HG03280 (cell line): ENCODE measurements at regions not wholly inside any gene's neighbourhood (a gene's known extent, or its start where the extent isn't known, plus 50 kb on each side); places are given as distances from the start of the nearest gene placed in this dataset.

Source experiments
- ATAC-seq: cut with Tn5 transposase; IDR thresholded peaks from one replicate; pipeline ENCODE4 v1.9.1; 2021; ENCODE audit warnings: mild to moderate bottlenecking, moderate library complexity; ENCODE audit not compliant: unreplicated experiment

DNA sequence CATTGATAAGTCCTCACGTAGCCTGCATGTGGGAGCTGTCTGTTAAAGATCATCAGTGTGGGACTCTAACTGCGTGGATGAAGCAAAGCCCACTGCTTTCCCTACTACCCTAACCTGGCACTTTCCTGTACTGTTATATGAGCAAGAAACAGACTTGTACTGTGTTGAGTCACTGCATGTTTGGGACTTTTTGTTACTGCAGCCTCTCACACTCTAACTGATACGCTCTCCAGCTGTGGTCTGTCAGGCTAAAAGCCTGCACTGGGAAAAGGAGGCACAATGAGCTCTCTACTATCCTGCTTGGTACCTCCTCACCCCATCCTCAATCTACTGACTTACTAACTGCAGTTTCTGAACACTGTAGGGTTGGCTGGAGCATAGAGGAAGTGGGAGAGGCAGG lies 93.7 kb upstream of the PLET1 start:
- no peak for ATAC-seq

DNA sequence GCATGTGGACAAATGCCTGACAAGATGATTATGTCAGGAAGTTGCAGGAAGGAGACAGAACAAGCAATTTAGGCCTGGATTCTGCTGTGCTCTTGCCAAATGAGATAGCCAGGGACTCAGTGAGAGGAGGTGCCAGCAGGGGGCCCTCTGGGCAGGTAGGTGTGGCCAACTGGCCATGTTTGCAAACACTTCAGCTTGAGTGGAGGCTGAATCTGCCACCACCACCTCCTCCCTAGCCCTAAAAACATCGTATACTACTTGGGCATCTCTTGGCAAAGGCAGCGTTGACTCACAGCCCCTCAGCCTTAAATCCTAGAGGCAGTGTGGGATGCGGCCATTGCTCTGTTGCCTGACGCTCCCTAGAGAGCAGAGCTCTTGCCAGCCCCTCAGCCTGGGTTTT lies 95.1 kb upstream of the PLET1 start:
- ATAC-seq = no peak

DNA sequence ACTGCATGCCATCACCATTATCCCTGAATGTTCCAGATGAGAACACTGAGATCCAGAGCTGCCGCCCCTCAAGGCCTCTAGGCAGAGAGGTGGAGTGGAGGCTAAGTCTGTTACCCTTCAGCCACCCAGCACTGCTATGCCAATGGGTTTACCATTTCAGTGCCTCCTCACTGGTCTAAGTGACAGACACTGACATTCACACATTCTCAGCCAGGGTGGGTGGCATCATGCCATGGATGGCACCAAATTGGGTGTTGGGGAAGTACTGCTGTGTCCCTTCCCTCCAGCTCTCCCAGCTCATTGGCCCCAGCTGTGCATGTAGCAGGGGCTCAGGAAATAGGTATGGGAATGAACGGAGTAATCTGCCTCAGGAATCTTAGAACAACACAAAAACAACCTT lies 96.8 kb upstream of the PLET1 start:
- ATAC-seq = no peak

DNA sequence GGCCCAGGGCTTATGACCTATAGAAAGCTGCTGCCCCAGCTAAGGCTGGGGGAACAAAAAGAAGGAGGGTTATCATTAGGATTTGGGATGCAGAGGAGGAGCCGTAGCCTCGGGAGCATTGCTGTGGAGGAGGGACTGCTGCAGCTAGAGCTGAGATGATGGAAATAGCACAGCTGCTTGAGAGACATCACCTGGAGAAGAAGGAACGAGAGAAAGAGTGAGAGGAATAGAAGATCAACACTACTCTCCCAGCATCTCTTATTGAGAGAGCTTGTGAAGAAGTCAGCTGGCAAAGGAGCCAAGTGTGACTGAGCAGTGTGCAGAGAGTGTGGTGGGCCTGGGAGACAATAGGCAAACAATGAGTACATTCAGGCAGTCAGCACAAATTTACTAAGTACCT lies 100.7 kb upstream of the PLET1 start:
- ATAC-seq = no peak

DNA sequence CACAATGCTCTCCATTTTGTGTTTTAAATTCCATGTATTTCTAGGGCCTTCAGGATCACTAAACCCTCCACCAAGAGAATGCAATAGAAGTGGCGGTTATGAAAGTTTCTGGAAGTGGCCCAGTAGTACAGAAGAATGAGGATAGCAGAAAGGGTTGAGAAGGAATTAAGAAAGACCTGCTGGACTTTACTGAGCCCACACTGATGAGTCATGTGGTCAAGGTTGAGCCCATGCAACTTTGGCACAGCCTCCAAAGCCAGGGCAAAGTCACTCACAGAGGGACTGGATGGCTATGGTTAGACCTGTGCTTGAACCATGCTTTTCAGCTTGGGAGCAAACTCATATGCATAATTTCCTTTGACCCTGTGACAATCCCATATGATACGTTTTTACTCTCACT lies 102.9 kb upstream of the PLET1 start:
- ATAC-seq = no peak

DNA sequence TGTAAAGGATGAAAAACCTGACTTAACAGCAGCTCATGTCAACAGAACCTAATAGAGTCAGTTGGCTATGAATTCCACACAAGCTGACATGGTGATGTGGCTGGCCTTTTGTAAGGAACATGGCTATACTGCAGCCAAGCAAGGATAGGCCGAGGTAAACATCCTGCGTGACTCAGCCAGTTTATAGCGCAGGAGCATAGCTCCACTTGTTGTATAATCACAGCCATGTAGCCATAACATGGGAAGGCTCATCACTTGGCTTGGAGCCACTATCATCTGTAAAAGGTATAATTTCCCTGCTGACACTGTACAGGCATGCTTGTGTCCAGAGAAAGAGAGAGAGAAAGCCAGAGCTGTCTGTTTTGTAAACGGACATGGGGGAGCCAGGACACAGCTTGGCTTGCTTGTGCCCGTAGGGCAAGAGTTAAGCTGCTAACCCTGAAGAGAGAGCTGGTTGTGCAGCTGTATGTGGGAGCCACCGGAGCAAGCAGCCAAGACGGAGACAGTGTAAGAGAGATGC lies 104.4 kb upstream of the PLET1 start:
- ATAC-seq = no peak

DNA sequence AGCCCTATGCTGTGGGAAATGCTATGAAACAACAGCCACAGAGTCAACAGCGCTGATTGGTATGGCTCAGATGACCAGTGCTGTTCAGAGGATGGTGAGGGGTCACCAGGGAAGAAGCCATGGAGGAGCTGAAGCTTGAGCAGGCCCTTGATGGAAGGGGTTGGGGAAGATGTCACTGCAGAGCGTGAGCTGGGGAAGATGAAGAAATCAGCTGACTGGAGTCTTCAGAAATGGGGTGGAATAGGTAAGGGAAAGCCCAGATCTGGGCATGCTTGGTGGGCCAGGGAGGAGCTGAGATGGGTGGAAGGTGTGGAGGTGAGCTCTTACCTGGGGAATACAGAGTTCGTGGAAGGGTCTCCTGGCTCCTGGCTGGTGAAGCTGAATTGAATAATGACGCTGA lies 105.4 kb upstream of the PLET1 start:
- no peak for ATAC-seq

DNA sequence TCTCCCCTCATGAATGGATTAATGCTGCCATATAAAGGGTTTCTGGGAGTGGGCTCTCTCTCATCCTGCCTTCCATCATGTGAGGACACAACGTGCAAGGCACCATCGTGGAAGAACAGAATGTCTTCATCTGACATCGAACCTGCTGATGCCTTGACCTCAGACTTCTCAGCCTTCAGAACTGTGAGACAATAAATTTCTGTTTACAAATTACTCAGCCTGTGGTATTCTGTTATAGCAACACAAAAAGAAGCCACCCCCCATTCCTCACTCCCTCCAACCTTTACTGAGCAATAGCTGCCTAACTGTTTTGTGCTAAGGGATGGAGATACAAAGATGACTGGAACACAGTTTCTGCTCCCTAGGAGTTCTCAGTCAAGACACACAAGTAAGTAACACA lies 106.1 kb upstream of the PLET1 start:
- ATAC-seq = no peak

DNA sequence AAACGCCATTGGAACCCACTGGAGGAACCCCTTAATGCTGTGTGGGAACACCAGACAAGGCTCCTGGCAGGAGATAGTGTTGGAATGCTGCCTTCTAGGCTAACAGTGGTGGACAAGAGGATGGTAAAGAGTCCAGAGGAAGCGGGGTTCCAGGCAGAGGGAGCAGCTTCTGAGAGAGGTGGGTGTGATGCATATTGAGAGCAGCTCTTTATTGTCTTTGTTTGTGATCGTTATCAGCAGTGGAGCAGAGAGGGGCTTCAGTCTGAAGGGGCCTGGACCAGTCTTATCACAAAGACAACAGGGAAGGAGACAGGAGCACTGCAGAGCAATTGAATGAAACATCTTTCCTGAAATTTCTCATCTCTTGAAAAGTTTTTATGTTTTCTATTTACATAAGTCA lies 106.8 kb upstream of the PLET1 start:
- ATAC-seq = no peak

DNA sequence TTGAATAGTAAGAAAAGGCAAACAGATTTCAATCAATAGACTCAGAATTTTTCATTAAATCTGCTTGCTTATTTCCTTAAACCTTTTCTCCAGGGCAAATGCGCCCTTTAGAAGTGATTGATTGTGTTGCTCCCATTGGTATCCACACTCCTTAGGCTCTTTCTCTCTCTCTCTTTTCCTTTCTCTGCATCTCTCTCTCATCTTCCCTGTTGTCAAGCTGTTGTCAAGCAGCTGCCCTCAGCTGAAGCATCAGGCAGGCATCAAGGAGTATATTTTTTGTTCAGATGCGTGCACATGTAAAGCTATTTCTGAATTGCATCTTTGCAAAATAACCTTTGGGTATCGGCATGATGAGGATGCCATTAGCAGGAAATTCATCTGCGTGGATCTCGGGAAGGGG lies 107.2 kb upstream of the PLET1 start:
- ATAC-seq = no peak

DNA sequence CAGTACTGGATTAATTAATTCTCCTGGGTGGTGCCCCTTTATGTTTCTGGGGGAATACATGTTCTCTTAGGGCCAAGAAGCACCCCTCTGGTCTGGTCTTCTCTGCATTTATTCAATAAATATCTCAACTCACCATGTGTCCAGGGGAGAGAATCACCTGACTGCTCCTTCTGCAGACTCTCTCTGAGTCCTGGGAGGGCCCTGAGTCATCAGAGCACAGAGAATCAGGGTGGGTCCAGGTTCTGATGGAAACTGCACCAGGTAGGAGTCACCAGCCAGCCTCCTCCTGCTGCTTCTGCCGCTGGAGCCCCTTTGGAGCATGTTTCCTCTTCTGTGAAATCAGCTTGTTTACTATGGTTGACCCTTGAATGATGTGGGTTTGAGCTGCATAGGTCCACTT lies 107.7 kb upstream of the PLET1 start:
- ATAC-seq = no peak

DNA sequence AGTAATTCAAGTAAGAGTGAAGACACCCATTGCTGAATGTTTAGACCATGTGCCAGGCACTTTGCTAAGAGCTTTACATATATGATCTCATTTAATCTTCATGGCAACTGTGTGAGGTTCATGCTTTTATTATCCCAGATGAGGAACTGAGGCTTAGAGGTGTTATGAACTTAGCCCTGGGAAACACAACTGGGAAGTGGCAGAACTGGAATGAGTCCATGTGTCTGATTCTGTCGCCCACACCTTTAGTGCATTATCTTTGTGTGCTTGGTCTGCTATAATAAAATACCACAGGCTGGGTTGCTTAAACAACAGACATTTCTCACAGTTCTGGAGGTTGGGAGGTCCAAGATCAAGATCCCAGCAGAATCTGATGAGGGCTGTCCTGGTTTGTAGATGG lies 108.7 kb upstream of the PLET1 start:
- ATAC-seq = no peak

DNA sequence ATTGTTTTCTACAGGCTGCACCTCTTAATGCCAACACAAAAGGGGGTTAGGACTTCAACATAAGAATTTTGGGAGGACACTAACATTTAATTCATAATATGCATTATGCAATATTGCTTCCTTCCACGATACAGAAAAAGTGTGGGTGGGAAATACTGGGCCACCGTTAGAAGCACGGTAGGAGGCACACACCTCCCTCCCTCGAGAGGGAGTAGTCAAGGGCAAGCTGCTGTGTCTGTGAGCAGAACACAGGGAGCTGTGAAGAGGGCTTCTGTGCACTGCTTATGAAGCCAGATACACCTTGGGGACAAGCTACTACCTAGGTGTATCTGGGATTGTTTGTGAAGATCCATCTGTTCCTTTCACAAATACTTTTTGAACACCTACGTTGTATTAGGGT lies 109.3 kb upstream of the PLET1 start:
- no peak for ATAC-seq

DNA sequence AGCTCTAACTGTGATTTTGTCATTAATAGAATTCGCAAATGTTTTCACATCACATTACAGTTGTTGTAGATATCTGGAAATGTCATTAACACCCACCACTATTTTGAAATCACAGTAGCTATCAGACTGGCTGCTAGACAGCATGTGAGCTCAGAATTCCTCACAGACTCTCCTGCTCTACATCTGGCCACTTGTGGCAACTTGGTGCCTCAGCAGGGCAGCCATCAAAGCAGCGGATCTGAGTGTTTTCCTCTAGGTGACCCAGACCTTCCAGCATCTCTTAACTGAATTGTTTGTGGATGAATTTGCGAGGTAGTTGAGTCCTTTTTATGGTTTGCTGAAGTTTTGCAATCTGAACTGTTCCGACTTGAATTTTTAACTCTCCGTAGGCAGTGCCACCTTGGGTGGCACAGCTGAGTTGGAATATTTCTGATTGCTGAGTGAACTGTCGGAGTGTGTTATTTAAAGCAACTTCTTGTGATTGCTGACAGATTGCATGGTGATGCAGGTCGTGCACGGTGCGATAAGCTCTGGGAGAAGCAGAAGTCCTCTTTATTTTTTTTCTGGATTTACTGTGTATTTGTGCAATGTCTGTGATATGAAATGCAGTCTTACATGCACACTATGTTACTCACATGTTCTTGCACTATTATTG lies 114.0 kb upstream of the PLET1 start:
- ATAC-seq = no peak

DNA sequence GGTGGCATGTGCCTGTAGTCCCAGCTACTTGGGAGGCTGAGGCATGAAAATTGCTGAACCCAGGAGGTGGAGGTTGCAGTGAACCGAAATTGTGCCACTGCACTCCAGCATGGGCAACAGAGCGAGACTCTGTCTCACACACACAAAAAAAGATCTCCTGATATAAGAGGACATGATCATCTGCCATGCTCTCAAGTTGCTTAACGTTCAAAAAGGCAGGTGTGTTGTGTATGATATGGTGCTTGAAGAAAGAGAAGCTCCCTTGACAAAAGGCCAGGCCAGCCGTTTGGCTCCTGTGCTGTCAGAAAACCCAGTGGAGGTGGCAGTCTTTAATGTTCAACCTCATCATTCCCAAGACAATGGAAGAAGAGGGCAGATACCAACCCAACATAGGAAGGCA lies 117.3 kb upstream of the PLET1 start:
- ATAC-seq = no peak

DNA sequence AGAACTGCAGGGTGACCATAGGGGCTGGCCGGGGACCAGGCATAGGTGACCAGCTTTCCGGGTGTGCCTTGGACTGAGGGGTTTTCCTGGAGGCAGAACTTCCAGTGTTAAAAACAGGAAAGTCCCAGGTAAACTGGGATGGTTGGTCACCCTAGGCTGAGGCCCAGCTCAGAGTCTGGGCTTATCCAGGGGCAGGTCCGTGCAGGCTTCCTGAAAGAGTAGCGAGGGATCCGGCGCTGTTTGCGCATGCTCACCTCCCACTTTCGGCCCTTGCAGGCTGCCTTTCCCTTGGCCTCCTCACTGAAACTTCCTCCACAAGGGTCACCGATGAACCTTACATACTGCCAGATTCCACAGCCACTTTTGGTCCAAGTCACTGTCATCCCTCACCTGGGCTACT lies 119.8 kb upstream of the PLET1 start:
- ATAC-seq = no peak

DNA sequence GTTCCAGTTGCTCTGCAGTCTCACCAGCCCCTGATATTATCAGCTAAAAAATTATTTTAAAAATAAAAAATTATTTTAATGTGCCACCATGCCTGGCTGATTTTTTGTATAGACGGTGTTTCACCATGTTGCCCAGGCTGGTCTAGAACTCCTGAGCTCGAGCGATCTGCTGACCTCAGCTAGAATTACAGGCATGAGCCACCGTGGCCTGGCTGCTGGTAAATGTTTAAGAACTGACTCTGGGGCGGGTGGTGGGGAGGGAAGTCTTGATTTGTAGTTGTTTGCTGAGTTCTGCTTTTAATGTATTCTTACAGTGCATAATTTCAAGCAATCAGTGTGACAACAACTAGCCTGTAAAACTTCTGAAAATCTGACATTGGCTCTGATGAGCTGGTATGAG lies 120.9 kb upstream of the PLET1 start:
- ATAC-seq = no peak

DNA sequence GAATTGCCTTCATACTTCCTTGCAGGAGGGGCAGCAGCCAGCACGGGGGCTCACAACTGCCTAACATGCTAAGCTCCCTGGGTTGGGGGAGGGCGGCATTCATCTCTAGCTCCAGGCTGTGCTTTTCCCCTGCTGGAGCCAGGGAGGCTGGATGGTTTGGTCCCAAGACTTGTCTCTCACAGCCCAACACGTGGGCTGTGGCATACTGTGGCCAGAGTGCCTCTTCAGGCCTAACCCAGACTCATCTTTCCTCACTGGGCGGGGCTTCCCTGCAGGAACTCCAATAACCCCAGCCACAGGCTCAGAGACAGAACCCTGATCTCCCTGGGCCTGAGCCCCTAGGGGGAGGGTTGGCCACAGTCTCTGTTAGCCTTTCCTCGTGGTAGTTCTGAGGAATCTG lies 121.9 kb upstream of the PLET1 start:
- ATAC-seq = no peak

DNA sequence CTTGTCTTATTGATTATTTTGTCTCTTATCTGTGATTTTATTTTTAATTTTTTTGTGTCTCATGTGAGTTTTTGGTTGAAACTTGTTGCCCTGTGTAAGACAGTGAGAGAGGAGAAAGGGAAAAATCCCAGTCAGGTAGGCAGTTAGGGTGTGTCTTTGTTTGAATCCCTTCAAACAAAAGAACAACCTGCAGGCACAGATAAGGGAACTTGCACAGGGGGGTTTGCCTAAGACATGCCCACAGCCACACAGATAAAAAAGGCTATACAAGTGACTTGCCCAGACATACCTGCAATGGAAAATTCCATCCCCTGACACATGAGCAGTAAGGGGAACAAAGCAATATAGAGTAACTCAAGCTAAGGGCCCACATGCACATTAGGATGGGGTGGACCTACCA lies 127.8 kb upstream of the PLET1 start:
- ATAC-seq = no peak

DNA sequence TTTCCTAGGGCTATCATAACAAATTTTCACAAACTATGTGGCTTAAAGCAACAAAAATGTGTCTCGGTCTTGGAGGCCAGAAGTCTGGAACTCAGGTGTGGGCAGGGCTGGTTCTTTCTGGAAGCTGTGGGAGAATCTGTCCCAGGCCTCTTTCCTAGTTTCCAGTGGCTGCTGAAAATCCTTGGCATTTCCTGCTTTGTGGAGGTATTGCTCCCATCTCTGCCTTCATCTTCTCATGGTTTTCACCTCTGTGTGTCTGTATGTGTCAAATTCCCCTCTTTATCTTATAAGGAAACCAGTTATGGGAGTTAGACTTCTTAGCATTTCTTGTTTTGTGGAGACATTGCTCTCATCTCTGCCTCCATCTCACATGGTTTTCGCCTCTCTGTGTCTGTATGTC lies 130.4 kb upstream of the PLET1 start:
- ATAC-seq = no peak

DNA sequence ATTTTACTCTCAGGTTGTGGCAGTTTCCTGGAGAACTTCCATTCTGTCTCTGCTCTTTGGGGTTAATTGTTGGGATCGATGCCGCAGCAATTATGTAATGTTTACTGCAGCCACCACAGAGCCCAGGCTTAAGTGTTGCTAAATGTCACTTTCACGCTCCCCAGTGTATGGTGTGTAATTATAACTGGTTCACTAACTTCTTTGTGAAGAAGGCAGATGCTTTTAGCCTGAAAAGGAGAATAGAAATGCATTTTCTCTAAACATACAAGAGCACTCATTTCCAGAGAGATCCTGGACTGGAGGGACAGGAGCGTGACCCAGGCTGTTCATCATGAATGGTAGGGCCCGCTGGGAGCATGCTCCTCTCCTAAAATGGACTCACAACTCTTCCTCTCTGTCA lies 132.2 kb upstream of the PLET1 start:
- ATAC-seq = no peak

DNA sequence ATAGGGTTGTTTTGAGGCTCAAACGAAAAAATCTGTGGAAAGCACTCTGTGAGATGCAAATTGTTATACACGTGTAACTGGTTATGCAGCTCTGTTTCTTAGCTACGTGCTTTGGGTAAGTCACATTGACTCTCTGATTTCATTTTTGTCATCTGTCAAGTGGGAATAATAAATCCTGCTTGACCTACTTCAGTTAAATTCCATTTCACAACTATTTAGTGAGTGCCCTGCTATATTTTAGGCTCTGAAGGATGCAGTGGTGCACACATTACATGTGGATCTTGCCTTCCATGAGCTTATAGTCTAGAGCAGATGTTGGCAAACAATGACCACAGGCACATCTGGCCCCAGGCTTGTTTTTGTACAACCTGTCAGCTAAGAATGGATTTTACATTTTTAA lies 133.6 kb upstream of the PLET1 start:
- no peak for ATAC-seq

DNA sequence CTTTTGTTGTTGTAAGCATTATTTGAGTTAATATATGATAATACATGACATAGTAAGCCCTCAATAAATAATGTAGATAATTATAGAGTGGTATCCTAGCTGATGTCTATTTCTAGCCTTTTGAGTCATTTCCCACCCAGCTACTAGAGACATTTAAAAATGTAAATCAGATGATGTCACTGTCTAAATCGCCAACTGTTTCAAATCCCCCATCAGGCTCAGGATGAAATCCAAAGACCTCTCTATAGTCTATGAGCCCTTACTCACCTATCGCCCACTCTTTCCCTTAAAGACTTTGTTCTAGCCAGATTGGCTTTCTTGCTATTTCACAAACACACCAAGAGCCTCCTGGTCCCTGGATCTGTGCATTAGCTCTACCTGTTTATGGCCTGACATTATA lies 135.4 kb upstream of the PLET1 start:
- ATAC-seq = no peak
